ENCODE measurements at regions not wholly inside any gene's neighbourhood (a gene's known extent, or its start where the extent isn't known, plus 50 kb on each side); places are given as distances from the start of the nearest gene placed in this dataset.

DNA sequence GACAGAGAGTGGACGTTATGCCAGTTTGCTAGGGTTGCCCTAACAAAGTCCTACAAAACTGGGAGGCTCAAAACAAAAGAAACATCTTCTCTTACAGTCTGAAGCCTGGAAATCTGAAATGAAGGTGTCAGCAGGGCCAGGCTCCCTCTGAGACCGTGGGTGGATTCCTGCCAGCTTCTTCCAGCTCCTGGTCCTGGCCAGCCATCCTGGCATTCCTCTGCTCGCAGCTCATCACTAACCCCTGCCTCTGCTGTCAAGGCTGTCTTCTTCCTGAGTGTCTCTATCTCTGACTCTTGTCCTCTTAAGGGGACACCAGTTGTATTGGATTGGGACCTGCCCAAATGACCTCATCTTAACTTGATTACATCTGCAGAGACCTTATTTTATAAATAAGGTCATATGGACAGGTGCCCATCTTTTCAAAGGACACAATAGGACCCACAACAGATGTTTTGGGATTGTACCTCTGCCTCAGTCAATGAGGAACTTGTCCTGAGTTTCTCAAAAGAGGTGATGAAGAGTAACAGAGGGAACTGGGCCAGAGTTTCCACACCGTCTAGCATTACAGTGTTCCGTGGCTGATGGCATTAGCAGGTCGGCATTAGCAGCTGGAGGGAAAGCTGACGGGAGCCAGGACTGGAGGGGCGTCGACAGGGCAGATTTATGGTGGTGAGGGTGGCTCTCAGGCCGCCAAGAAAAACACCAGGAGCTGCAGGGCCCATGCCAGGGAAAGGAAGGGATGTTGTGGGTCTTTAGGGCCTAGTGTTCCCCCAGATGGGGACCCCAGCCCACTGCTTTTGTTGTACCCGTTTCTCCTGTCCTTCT is 157.3 kb downstream of the TBXT start:
- Histone ChIP-seq H3K4me1 (ENCODE audit: insufficient read depth, low read length, poor library complexity, severe bottlenecking) (peaks cover 35% of the 10 kb centered on the region), H3K27me3 (replicated peaks; ENCODE audit: insufficient read depth, low read depth, low read length, poor library complexity) (peaks cover 10% of the 10 kb centered on the region), H3K36me3 (ENCODE audit: insufficient read depth, low read length, poor library complexity, severe bottlenecking) (no peaks in the 10 kb centered on the region), H3K4me3 (ENCODE audit: low read depth, low read length, poor library complexity, severe bottlenecking) (no peak overlapping the region), H3K27ac (ENCODE audit: low read depth, low read length, poor library complexity, severe bottlenecking) (no peak overlapping the region), H3K9me3 (ENCODE audit: low read depth, low read length, poor library complexity, severe bottlenecking) (no peaks in the 10 kb centered on the region)
- BruUV-seq (replicated peaks): no TSS peak
- POLR2A ChIA-PET (ENCODE audit: low non-redundant PET): no interaction called here
- DNase-seq (ENCODE audit: low spot score): no peak
- TF ChIP-seq, protein P1, sequence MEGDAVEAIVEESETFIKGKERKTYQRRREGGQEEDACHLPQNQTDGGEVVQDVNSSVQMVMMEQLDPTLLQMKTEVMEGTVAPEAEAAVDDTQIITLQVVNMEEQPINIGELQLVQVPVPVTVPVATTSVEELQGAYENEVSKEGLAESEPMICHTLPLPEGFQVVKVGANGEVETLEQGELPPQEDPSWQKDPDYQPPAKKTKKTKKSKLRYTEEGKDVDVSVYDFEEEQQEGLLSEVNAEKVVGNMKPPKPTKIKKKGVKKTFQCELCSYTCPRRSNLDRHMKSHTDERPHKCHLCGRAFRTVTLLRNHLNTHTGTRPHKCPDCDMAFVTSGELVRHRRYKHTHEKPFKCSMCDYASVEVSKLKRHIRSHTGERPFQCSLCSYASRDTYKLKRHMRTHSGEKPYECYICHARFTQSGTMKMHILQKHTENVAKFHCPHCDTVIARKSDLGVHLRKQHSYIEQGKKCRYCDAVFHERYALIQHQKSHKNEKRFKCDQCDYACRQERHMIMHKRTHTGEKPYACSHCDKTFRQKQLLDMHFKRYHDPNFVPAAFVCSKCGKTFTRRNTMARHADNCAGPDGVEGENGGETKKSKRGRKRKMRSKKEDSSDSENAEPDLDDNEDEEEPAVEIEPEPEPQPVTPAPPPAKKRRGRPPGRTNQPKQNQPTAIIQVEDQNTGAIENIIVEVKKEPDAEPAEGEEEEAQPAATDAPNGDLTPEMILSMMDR (conservative IDR thresholded peaks at IDR 0.05; ENCODE audit: low read depth, low read length): no peak
- no peak for TF ChIP-seq EZH2 (IDR thresholded peaks at IDR 0.05; ENCODE audit: borderline replicate concordance, low read depth, low read length, poor library complexity, severe bottlenecking)
- CTCF ChIA-PET: no interaction called here
- intact Hi-C loops (cut with micrococcal nuclease; ENCODE audit: unreplicated experiment): no loop called here

DNA sequence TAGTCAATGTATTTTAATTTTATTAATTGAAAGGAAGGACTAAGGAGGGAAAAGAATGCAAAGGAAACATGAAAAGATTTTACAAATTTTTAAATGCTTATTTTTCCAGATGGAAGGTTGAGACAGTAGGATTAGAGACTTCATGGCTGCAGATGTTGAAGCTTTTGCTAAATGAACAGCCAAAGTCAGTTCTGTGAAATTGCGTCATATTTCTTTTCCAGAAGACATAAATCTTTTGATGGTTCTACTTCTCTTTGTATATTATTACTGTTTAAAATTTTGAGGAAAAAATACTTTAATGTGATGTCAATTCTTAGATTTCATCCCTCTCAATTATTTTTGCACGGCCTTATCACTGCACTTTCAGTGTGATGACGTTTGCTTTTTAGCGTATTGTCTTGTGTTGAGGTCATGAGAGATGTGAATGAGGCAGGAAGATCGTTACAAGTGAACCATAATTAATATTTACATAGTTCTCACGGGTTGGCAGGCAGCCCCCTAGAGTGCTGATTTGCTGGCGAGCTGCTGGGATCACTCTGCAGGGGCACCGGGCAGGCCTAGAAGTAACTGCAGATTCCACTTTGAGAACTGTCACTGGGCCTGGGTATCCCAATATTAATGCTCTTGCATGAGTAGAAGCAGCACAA is 158.1 kb downstream of the TBXT start:
- peaks cover 10% of the 10 kb centered on the region for H3K27me3 ChIP-seq (replicated peaks; ENCODE audit: insufficient read depth, low read depth, low read length, poor library complexity)
- no TSS peak for BruUV-seq (replicated peaks)
- CTCF ChIA-PET: no interaction called here
- no peak for TF ChIP-seq EZH2 (IDR thresholded peaks at IDR 0.05; ENCODE audit: borderline replicate concordance, low read depth, low read length, poor library complexity, severe bottlenecking)
- TF ChIP-seq, protein P1 (conservative IDR thresholded peaks at IDR 0.05; ENCODE audit: low read depth, low read length): no peak
- H3K36me3 ChIP-seq (ENCODE audit: insufficient read depth, low read length, poor library complexity, severe bottlenecking): no peaks in the 10 kb centered on the region
- H3K4me3 ChIP-seq (ENCODE audit: low read depth, low read length, poor library complexity, severe bottlenecking): peak overlapping the region; percentile 44
- POLR2A ChIA-PET (ENCODE audit: low non-redundant PET): no interaction called here
- intact Hi-C loops (cut with micrococcal nuclease; ENCODE audit: unreplicated experiment): no loop called here
- no peak for DNase-seq (ENCODE audit: low spot score)
- no peak overlapping the region for H3K27ac ChIP-seq (ENCODE audit: low read depth, low read length, poor library complexity, severe bottlenecking)
- H3K9me3 ChIP-seq (ENCODE audit: low read depth, low read length, poor library complexity, severe bottlenecking): no peaks in the 10 kb centered on the region
- H3K4me1 ChIP-seq (ENCODE audit: insufficient read depth, low read length, poor library complexity, severe bottlenecking): peaks cover 41% of the 10 kb centered on the region

DNA sequence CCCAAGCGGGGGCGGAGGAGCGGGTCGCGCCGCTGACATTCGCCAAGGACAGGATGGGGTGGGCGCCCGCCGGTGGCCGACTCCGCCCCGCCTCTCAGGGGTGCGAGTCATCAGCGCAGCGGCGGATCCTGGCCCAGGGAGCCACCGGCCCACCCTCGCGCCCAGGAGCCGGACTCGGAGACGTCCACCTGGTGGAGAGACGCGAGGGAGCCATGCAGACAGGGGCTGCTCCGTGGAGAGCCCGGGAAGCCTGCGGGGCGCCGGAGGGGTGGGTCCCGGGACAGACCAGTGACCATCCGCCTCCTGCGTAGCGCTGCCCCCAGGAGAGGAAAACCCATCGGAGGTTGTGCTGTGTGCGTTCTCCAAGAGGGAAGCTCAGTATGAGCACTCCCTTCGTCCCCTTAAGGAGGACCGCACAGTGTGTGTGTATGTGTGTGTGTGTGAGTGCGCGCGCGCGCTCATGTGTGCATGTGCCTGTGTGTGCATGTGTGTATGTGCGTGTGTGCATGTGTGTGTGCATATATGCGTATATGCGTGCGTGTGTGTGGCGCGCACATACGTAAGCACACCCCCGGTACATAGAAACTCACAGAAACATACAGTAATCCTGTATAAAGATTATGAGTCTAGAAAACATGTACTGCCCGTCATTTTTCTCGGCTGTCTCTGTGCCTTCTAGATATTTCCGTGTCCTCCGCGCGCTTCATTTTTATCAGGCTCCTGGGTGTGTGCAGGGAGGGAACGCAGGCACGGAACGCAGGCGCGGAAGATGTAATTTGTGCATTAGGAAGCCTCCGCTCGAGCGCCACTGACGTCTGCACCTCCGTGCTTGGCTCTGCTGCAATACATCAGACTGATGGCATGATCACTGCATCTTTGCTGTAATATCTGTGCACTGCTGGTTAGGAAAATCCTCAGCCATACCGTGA is 158.9 kb downstream of the TBXT start:
- intact Hi-C loops (cut with micrococcal nuclease; ENCODE audit: unreplicated experiment): no loop called here
- Histone ChIP-seq H3K27me3 (replicated peaks; ENCODE audit: insufficient read depth, low read depth, low read length, poor library complexity) (peaks cover 10% of the 10 kb centered on the region), H3K4me1 (ENCODE audit: insufficient read depth, low read length, poor library complexity, severe bottlenecking) (peaks cover 46% of the 10 kb centered on the region), H3K27ac (ENCODE audit: low read depth, low read length, poor library complexity, severe bottlenecking) (no peak overlapping the region), H3K9me3 (ENCODE audit: low read depth, low read length, poor library complexity, severe bottlenecking) (no peaks in the 10 kb centered on the region), H3K36me3 (ENCODE audit: insufficient read depth, low read length, poor library complexity, severe bottlenecking) (no peaks in the 10 kb centered on the region), H3K4me3 (ENCODE audit: low read depth, low read length, poor library complexity, severe bottlenecking) (peak overlapping the region; percentile 44)
- DNase-seq (ENCODE audit: low spot score): peak; percentile 54
- ChIA-PET POLR2A (ENCODE audit: low non-redundant PET) (no interaction called here), CTCF (no interaction called here)
- TF ChIP-seq EZH2 (IDR thresholded peaks at IDR 0.05; ENCODE audit: borderline replicate concordance, low read depth, low read length, poor library complexity, severe bottlenecking): no peak
- TF ChIP-seq, protein P1 (conservative IDR thresholded peaks at IDR 0.05; ENCODE audit: low read depth, low read length): 0 out of 2 replicates have a peak, but pooled peaks have one; percentile 13
- BruUV-seq (replicated peaks): no TSS peak

All from A673 (cell line).